ENCODE measurements at regions not wholly inside any gene's neighbourhood (a gene's known extent, or its start where the extent isn't known, plus 50 kb on each side); places are given as distances from the start of the nearest gene placed in this dataset.

- ATAC-seq (no peak), FAIRE-seq (no peak), DNase-seq (ENCODE audit: low read depth, low spot score) (no peak)
- TF ChIP-seq HCFC1 (IDR thresholded peaks at IDR 0.05; ENCODE audit: low read length) (no peak), FOXM1 (IDR thresholded peaks at IDR 0.05; ENCODE audit: low read depth, low read length) (no peak)
- H3K4me1 ChIP-seq (ENCODE audit: control insufficient read depth, insufficient read depth, low read length): no peaks in the 10 kb centered on the region
- ChIA-PET SMC1A (ENCODE audit: uncharacterized antibody, unreplicated experiment) (interaction anchor here (0.7 kb wide), 1 partner anchor 643 kb away, joined by 4 read pairs; no protein-coding TSS in a partner anchor), CTCF (no interaction called here), RAD21 (ENCODE audit: unreplicated experiment) (no interaction called here), POLR2A (interaction anchor here (0.6 kb wide), 1 partner anchor 37 kb away, joined by 3 read pairs; no protein-coding TSS in a partner anchor)
- H3K27ac ChIP-seq (ENCODE audit: control insufficient read depth, insufficient read depth): no peak overlapping the region
- intact Hi-C loops (cut with micrococcal nuclease; ENCODE audit: unreplicated experiment) (no loop called here), in situ Hi-C loops (cut with MboI) (no loop called here)
- no peak overlapping the region for H3K4me3 ChIP-seq
- H3K4me2 ChIP-seq (ENCODE audit: control insufficient read depth, insufficient read depth): no peak overlapping the region
- no peaks in the 10 kb centered on the region for H4K20me1 ChIP-seq (ENCODE audit: control insufficient read depth, insufficient read depth)
- no peaks in the 10 kb centered on the region for H3K27me3 ChIP-seq (replicated peaks in 1 of 2; ENCODE audit: control insufficient read depth in 2 of 2, insufficient read depth in 2 of 2, low read length in 1 of 2)
- H3K79me2 ChIP-seq (ENCODE audit: control insufficient read depth, insufficient read depth, low read length): no peaks in the 10 kb centered on the region
- BruUV-seq (replicated peaks): no TSS peak
- H2AFZ ChIP-seq (ENCODE audit: control insufficient read depth, low read depth, low read length): no peak overlapping the region
- 83% methylated on average over 3 of the region's 3 CpGs for WGBS (ENCODE audit: insufficient coverage, insufficient replicate concordance, low lambda C conversion rate, missing lambda C conversion rate)
- H3K9ac ChIP-seq (ENCODE audit: control insufficient read depth, insufficient read depth, low read length): no peak overlapping the region
- no peaks in the 10 kb centered on the region for H3K9me3 ChIP-seq (replicated peaks; ENCODE audit: control insufficient read depth, insufficient read depth, low read length)
- H3K36me3 ChIP-seq (ENCODE audit: control insufficient read depth in 2 of 2, insufficient read depth in 2 of 2, low read length in 1 of 2): no peaks in the 10 kb centered on the region
Observed at GRCh38 chr16:73923951-73924350, 372.7 kb upstream of the PSMD7 start.

- BruUV-seq (replicated peaks): no TSS peak
- H3K9me3 ChIP-seq (replicated peaks; ENCODE audit: control insufficient read depth, insufficient read depth, low read length): no peaks in the 10 kb centered on the region
- no peaks in the 10 kb centered on the region for H3K27me3 ChIP-seq (replicated peaks in 1 of 2; ENCODE audit: control insufficient read depth in 2 of 2, insufficient read depth in 2 of 2, low read length in 1 of 2)
- in situ Hi-C loops (cut with MboI): no loop called here
- ATAC-seq (no peak), DNase-seq (ENCODE audit: low read depth, low spot score) (no peak), FAIRE-seq (no peak)
- ChIA-PET SMC1A (ENCODE audit: uncharacterized antibody, unreplicated experiment) (no interaction called here), CTCF (interaction anchor here (0.7 kb wide), 1 partner anchor 354 kb away, joined by 3 read pairs; no protein-coding TSS in a partner anchor), POLR2A (no interaction called here), RAD21 (ENCODE audit: unreplicated experiment) (no interaction called here)
- no peak overlapping the region for H3K4me3 ChIP-seq
- intact Hi-C loops (cut with micrococcal nuclease; ENCODE audit: unreplicated experiment): no loop called here
- no peaks in the 10 kb centered on the region for H3K4me1 ChIP-seq (ENCODE audit: control insufficient read depth, insufficient read depth, low read length)
- H3K27ac ChIP-seq (ENCODE audit: control insufficient read depth, insufficient read depth): no peak overlapping the region
- no peak overlapping the region for H3K9ac ChIP-seq (ENCODE audit: control insufficient read depth, insufficient read depth, low read length)
- H3K79me2 ChIP-seq (ENCODE audit: control insufficient read depth, insufficient read depth, low read length): no peaks in the 10 kb centered on the region
- no peaks in the 10 kb centered on the region for H4K20me1 ChIP-seq (ENCODE audit: control insufficient read depth, insufficient read depth)
- H3K36me3 ChIP-seq (ENCODE audit: control insufficient read depth in 2 of 2, insufficient read depth in 2 of 2, low read length in 1 of 2): no peaks in the 10 kb centered on the region
- no peak overlapping the region for H2AFZ ChIP-seq (ENCODE audit: control insufficient read depth, low read depth, low read length)
- 47% methylated on average over 3 of the region's 3 CpGs for WGBS (ENCODE audit: insufficient coverage, insufficient replicate concordance, low lambda C conversion rate, missing lambda C conversion rate)
- H3K4me2 ChIP-seq (ENCODE audit: control insufficient read depth, insufficient read depth): no peak overlapping the region
- TF ChIP-seq MTA3 (IDR thresholded peaks at IDR 0.05; ENCODE audit: borderline replicate concordance, low read length) (no peak), POLR2AphosphoS2 (IDR thresholded peaks at IDR 0.05; ENCODE audit: low read depth, low read length) (no peak), E2F8 (IDR thresholded peaks at IDR 0.05; ENCODE audit: low read depth, partially characterized antibody) (no peak), ZNF592 (IDR thresholded peaks at IDR 0.05) (no peak), CBFB (IDR thresholded peaks at IDR 0.05; ENCODE audit: low read depth) (no peak), RBBP5 (conservative IDR thresholded peaks at IDR 0.05) (no peak), NBN (IDR thresholded peaks at IDR 0.05) (no peak), PAX8 (IDR thresholded peaks at IDR 0.05) (no peak), SREBF1 (IDR thresholded peaks at IDR 0.05; ENCODE audit: low read length) (no peak), ZNF217 (IDR thresholded peaks at IDR 0.05) (no peak), SMAD5 (IDR thresholded peaks at IDR 0.05; ENCODE audit: low read depth) (no peak), RFX5 (IDR thresholded peaks at IDR 0.05; ENCODE audit: low read depth, low read length) (no peak)
Observed at GRCh38 chr16:73921295-73921694, 375.3 kb upstream of the PSMD7 start.
